ENCODE measurements at regions not wholly inside any gene's neighbourhood (a gene's known extent, or its start where the extent isn't known, plus 50 kb on each side); places are given as distances from the start of the nearest gene placed in this dataset.
"Not testable (repeated sequence)": the region's sequence is repeated elsewhere in the genome, so short reads cannot be mapped to it uniquely, and the experiment has no call there.

- DNase-seq (ENCODE audit: low read depth in 1 of 2, low spot score in 1 of 2); in situ Hi-C loops (cut with HindIII; ENCODE audit: low pct_unique_long_range_greater_than_20kb, low sequenced_read_pairs): not testable (repeated sequence)
These were observed 846.4 kb downstream of the RPIA start for GRCh38 chr2:89537862-89538261.

DNA sequence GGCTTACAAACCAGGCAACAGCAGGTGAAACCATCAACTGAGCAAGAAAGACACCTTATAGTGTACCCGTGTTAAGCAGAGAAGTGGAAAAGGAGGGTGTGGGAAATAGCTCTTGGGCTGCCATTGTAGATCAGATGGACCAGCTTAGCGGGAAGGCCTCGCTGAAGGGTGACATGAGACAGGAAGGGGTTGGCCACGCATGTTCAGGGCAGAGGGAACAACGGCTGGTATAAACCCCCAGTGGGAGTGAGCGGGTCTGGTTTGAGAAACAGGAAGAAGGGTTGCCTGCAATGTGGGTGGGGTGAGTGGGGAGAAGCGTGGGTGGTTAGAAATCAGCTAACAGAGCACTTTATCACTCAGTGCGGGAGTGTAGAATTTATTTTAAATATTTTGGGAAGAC lies 852.6 kb downstream of the RPIA start:
- in situ Hi-C loops (cut with HindIII; ENCODE audit: low pct_unique_long_range_greater_than_20kb, low sequenced_read_pairs); DNase-seq (ENCODE audit: low read depth in 1 of 2, low spot score in 1 of 2): not testable (repeated sequence)

GRCh38 chr2:89579154-89579553 lies 887.7 kb downstream of the RPIA start:
- in situ Hi-C loops (cut with HindIII; ENCODE audit: low pct_unique_long_range_greater_than_20kb, low sequenced_read_pairs); DNase-seq (ENCODE audit: low read depth in 1 of 2, low spot score in 1 of 2): not testable (repeated sequence)

GRCh38 chr2:89582816-89583215 lies 891.3 kb downstream of the RPIA start:
- in situ Hi-C loops (cut with HindIII; ENCODE audit: low pct_unique_long_range_greater_than_20kb, low sequenced_read_pairs); DNase-seq (ENCODE audit: low read depth in 1 of 2, low spot score in 1 of 2): not testable (repeated sequence)

GRCh38 chr2:89584046-89584445 lies 892.6 kb downstream of the RPIA start:
- in situ Hi-C loops (cut with HindIII; ENCODE audit: low pct_unique_long_range_greater_than_20kb, low sequenced_read_pairs); DNase-seq (ENCODE audit: low read depth in 1 of 2, low spot score in 1 of 2): not testable (repeated sequence)

- in situ Hi-C loops (cut with HindIII; ENCODE audit: low pct_unique_long_range_greater_than_20kb, low sequenced_read_pairs); DNase-seq (ENCODE audit: low read depth in 1 of 2, low spot score in 1 of 2): not testable (repeated sequence)
These were observed 893.5 kb downstream of the RPIA start for GRCh38 chr2:89584868-89585557.

- DNase-seq (ENCODE audit: low read depth in 1 of 2, low spot score in 1 of 2) = peak in 1 of 2 experiments; percentile 3
- in situ Hi-C loops (cut with HindIII; ENCODE audit: low pct_unique_long_range_greater_than_20kb, low sequenced_read_pairs) = not testable (repeated sequence)
These were observed 894.1 kb downstream of the RPIA start for GRCh38 chr2:89585558-89585920.

DNA sequence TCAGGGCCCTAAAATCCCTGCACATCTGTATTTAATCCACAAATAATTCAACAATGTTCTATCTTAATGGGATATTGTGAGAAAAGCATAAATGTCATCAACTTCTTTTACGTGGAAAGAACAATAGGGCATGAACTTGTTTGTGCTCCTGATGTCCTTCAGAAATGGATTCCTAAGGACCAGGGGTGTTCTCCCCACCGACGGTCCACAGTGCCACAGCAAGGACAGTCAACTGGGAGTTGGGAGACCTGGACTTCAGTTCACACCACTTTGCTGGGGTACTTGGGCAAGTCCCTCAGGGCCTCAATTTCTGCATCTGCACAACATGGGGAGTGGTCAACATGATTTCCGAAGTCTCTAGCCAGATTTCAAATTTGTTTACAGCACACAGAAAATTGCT lies 908.4 kb downstream of the RPIA start:
- in situ Hi-C loops (cut with HindIII; ENCODE audit: low pct_unique_long_range_greater_than_20kb, low sequenced_read_pairs); DNase-seq (ENCODE audit: low read depth in 1 of 2, low spot score in 1 of 2): not testable (repeated sequence)

DNA sequence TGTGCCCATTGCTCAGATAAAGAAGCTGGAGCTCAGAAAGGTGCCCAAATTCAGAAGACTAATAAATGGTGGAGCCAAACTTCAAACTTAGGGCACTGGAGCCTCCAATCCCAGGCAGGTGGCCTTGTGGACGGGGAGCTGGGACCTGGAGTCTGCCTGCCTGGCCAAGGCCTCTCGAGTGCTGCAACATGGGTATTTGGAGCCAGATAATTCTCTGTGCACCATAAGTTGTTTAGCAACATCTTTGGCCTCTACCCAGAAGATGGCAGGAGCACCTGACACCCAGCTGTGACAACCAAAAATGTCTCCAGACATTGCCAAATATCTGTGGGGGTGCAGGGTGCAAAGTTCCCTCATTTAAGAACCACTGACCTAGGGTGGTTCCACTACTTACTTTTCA lies 915.0 kb downstream of the RPIA start:
- in situ Hi-C loops (cut with HindIII; ENCODE audit: low pct_unique_long_range_greater_than_20kb, low sequenced_read_pairs) = not testable (repeated sequence)

GRCh38 chr2:89610207-89610926 lies 918.9 kb downstream of the RPIA start:
- in situ Hi-C loops (cut with HindIII; ENCODE audit: low pct_unique_long_range_greater_than_20kb, low sequenced_read_pairs); DNase-seq (ENCODE audit: low read depth in 1 of 2, low spot score in 1 of 2): not testable (repeated sequence)

More for the DNA sequence above, 915.0 kb downstream of the RPIA start:
- not testable (repeated sequence) for DNase-seq (ENCODE audit: low read depth in 1 of 2, low spot score in 1 of 2)

DNA sequence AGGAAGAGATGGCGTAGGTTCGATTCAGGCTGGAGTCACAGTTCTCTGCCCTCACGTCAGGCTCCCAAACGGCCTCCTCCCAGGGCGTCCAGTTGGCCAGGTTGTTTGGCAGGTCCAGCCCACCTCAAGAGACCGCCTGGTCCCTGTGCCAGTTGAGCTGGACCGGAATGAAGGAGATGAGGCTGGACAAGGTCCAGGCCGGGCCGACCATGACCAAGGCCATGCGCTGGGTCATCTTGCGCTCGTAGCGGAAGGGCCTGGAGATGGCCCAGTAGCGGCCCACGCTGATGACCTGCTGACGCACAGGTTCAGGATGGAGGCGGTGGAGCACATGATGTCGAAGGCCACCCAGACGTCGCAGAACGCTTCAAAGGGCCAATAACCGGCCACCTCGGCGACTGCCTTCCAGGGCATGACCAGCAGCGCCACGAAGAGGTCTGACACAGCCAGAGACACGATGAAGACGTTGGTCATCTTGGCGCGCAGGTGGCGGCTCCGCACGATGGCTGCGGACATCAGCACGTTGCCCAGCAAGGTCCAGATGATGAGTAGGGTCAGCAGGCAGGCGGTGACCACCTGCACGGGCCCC lies 919.5 kb downstream of the RPIA start:
- in situ Hi-C loops (cut with HindIII; ENCODE audit: low pct_unique_long_range_greater_than_20kb, low sequenced_read_pairs) = not testable (repeated sequence)

DNA sequence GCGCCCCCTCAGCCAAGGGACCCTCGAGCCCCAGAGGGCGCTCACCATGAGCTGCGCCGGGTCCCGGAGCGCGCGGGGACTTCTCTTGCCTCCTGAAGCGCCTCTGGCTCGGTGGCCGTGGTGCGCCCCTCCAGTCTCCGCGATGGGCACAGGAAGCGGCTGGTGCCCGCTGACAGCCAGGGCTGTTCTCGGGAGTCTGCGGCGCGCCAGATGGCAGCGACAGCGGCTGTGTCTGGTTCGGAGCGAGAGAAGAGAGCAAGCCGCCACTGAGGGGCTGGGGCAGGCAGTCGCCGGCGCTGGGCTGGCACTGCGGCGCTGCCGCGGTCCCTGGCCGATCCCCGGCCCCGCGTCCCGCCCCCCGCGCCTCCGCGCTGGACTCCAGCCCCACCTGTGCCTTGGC lies 920.2 kb downstream of the RPIA start:
- in situ Hi-C loops (cut with HindIII; ENCODE audit: low pct_unique_long_range_greater_than_20kb, low sequenced_read_pairs) = not testable (repeated sequence)

More for the DNA sequence above, 919.5 kb downstream of the RPIA start:
- DNase-seq (ENCODE audit: low read depth in 1 of 2, low spot score in 1 of 2) = not testable (repeated sequence)

GRCh38 chr2:89649268-89649667 lies 957.8 kb downstream of the RPIA start:
- DNase-seq (ENCODE audit: low read depth in 1 of 2, low spot score in 1 of 2); in situ Hi-C loops (cut with HindIII; ENCODE audit: low pct_unique_long_range_greater_than_20kb, low sequenced_read_pairs): not testable (repeated sequence)

More for the DNA sequence above, 920.2 kb downstream of the RPIA start:
- DNase-seq (ENCODE audit: low read depth in 1 of 2, low spot score in 1 of 2) = not testable (repeated sequence)

DNA sequence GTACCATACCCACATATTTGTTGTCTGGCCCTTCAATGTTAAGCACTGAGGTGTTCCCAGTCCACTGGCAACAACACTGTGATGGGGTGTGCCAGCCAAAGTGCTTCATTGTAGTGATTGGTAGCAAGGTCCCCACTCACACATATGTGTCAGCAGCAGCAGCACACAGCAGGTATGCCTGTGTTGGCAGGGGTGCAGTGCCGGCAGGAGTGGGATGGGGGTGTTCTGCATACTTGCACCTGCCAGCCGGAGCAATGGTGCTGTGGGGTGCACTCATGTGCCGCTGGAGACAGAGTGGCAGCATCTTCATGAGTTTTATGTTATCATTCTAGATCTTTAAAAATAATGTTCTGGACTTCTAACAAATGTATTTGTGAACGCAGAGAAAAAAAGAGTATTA lies 987.8 kb downstream of the RPIA start:
- in situ Hi-C loops (cut with HindIII; ENCODE audit: low pct_unique_long_range_greater_than_20kb, low sequenced_read_pairs); DNase-seq (ENCODE audit: low read depth in 1 of 2, low spot score in 1 of 2): not testable (repeated sequence)
